ENCODE measurements at regions not wholly inside any gene's neighbourhood (a gene's known extent, or its start where the extent isn't known, plus 50 kb on each side); places are given as distances from the start of the nearest gene placed in this dataset.

GRCh38 chr11:80165744-80166143 is 724.9 kb upstream of the TENM4 start:
- CTCF ChIA-PET: no interaction called here
- no peak for ATAC-seq (ENCODE audit: poor library complexity)
- H3K36me3 Mint-ChIP-seq (ENCODE audit: low read depth): no peaks in the 10 kb centered on the region

GRCh38 chr11:80163441-80163840 is 722.6 kb upstream of the TENM4 start:
- CTCF ChIA-PET: no interaction called here
- POLR2A ChIA-PET: no interaction called here

More at GRCh38 chr11:80165744-80166143, 724.9 kb upstream of the TENM4 start:
- Histone ChIP-seq H3K27ac (ENCODE audit: low read depth in 1 of 2, low read length in 2 of 2) (no peak overlapping the region), H3K9me3 (ENCODE audit: control insufficient read depth in 1 of 2, insufficient read depth in 1 of 2, low read length in 2 of 2) (no peaks in the 10 kb centered on the region), H3K36me3 (ENCODE audit: insufficient read depth, low read length) (no peaks in the 10 kb centered on the region), H3K27me3 (ENCODE audit: control insufficient read depth in 1 of 2, insufficient read depth in 2 of 2, low read length in 2 of 2) (no peaks in the 10 kb centered on the region), H3K4me3 (ENCODE audit: low read length) (no peak overlapping the region), H3K4me1 (ENCODE audit: insufficient read depth, low read length) (no peaks in the 10 kb centered on the region)
- Mint-ChIP-seq H3K4me3 (no peak overlapping the region), H3K27ac (no peak overlapping the region), H3K27me3 (no peaks in the 10 kb centered on the region), H3K9me3 (peaks cover 9% of the 10 kb centered on the region), H3K4me1 (ENCODE audit: low read depth) (no peaks in the 10 kb centered on the region)
- intact Hi-C loops (cut with DNase I, micrococcal nuclease): no loop called here
- no peak for DNase-seq
- POLR2A ChIA-PET: no interaction called here
- no peak for TF ChIP-seq CTCF (IDR thresholded peaks at IDR 0.05)

GRCh38 chr11:80163011-80163410 is 722.2 kb upstream of the TENM4 start:
- Mint-ChIP-seq H3K9me3 (peaks cover 10% of the 10 kb centered on the region), H3K36me3 (ENCODE audit: low read depth) (no peaks in the 10 kb centered on the region), H3K4me1 (ENCODE audit: low read depth) (no peaks in the 10 kb centered on the region), H3K4me3 (no peak overlapping the region), H3K27ac (no peak overlapping the region), H3K27me3 (no peaks in the 10 kb centered on the region)
- no peak for ATAC-seq (ENCODE audit: poor library complexity)
- no peaks in the 10 kb centered on the region for H3K27me3 ChIP-seq (ENCODE audit: control insufficient read depth in 1 of 2, insufficient read depth in 2 of 2, low read length in 2 of 2)
- H3K4me1 ChIP-seq (ENCODE audit: insufficient read depth, low read length): no peaks in the 10 kb centered on the region
- TF ChIP-seq CTCF (IDR thresholded peaks at IDR 0.05): no peak
- intact Hi-C loops (cut with DNase I, micrococcal nuclease): no loop called here
- H3K27ac ChIP-seq (ENCODE audit: low read depth in 1 of 2, low read length in 2 of 2): no peak overlapping the region
- no peaks in the 10 kb centered on the region for H3K9me3 ChIP-seq (ENCODE audit: control insufficient read depth in 1 of 2, insufficient read depth in 1 of 2, low read length in 2 of 2)
- no peak for DNase-seq
- ChIA-PET POLR2A (no interaction called here), CTCF (no interaction called here)
- no peak overlapping the region for H3K4me3 ChIP-seq (ENCODE audit: low read length)
- H3K36me3 ChIP-seq (ENCODE audit: insufficient read depth, low read length): no peaks in the 10 kb centered on the region

More at GRCh38 chr11:80163441-80163840, 722.6 kb upstream of the TENM4 start:
- Histone ChIP-seq H3K27me3 (ENCODE audit: control insufficient read depth in 1 of 2, insufficient read depth in 2 of 2, low read length in 2 of 2) (no peaks in the 10 kb centered on the region), H3K36me3 (ENCODE audit: insufficient read depth, low read length) (no peaks in the 10 kb centered on the region), H3K27ac (ENCODE audit: low read depth in 1 of 2, low read length in 2 of 2) (no peak overlapping the region), H3K4me3 (ENCODE audit: low read length) (no peak overlapping the region), H3K9me3 (ENCODE audit: control insufficient read depth in 1 of 2, insufficient read depth in 1 of 2, low read length in 2 of 2) (no peaks in the 10 kb centered on the region), H3K4me1 (ENCODE audit: insufficient read depth, low read length) (no peaks in the 10 kb centered on the region)
- Mint-ChIP-seq H3K36me3 (ENCODE audit: low read depth) (no peaks in the 10 kb centered on the region), H3K4me1 (ENCODE audit: low read depth) (no peaks in the 10 kb centered on the region), H3K27me3 (no peaks in the 10 kb centered on the region), H3K9me3 (peaks cover 10% of the 10 kb centered on the region), H3K27ac (no peak overlapping the region), H3K4me3 (no peak overlapping the region)
- intact Hi-C loops (cut with DNase I, micrococcal nuclease): no loop called here
- TF ChIP-seq CTCF (IDR thresholded peaks at IDR 0.05): no peak
- no peak for DNase-seq
- ATAC-seq (ENCODE audit: poor library complexity): no peak

Measured in CD4-positive, alpha-beta T cell (primary cell).